SK-N-MC (cell line): ENCODE measurements at regions not wholly inside any gene's neighbourhood (a gene's known extent, or its start where the extent isn't known, plus 50 kb on each side); places are given as distances from the start of the nearest gene placed in this dataset.

Experiments
- EZH2 ChIP-seq: fragments of 200-600 bp; sonication (generic); IDR thresholded peaks from one replicate; pipeline ENCODE4 v1.6.1; 2017; ENCODE audit warnings: antibody characterized with exemption
- POLR2AphosphoS5 ChIP-seq: IDR thresholded peaks from 2 replicates; pipeline ENCODE4 v1.6.1; 2012; ENCODE audit warnings: mild to moderate bottlenecking, low read depth, low read length, borderline replicate concordance

GRCh38 chr15:92797168-92798052, 102.7 kb upstream of the CHD2 start:
- TF ChIP-seq POLR2AphosphoS5: no peak
- no peak for TF ChIP-seq EZH2
